ENCODE measurements at regions not wholly inside any gene's neighbourhood (a gene's known extent, or its start where the extent isn't known, plus 50 kb on each side); places are given as distances from the start of the nearest gene placed in this dataset.

DNA sequence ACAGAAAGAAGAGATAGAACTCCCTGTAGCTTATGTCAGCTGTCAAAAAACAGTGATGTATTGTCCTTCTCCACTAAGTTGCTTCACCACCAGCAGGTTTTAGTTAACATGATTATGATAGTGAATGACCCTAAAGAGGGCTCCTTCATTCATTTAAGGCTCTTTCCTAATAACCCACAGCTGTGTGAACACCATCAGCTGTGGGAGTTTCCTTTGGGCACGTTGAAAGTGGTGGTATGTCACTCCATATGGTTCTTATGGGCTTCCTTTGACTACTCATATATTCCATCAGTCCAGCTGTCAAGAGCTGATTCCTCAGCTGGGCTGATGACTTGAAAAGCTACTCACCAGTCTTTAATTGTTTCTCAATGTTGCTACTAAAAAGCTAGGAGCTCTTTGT, 210.3 kb downstream of the UBE2E3 start:
- DNase-seq = no peak

DNA sequence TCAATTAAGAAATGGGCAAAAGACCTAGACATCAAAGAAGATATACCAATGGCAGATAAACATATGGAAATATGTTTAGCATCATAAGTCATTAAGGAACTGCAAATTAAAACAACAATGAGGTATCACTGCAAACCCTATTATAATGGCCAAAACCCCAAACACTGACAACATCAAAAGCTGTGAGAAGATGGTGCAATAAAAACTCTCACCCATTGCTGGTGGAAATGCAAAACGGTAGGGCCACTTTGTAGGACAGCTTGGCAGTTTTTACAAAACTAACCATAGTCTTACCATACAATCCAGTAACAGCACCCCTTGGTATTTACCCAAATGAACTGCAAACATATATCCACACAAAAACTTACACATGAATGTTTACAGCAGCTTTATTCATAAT, 213.1 kb downstream of the UBE2E3 start:
- DNase-seq = no peak

DNA sequence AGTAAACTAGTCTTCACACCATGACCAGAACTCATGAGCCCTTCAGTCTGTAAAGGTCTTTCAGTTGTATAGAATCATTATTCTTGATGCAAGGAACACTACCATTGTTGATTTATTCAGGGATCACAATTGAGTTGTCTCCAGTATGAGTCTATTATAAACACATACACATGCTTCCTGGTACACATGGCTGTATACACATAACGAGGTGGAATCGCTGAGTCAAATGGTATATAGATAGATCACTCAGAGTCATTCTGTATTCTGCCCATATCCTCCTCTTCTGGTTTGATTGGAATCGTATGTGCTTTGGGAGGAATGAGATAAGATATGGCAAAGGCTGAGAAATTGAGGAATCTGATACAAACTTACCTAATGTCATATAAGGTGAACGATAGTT, 216.0 kb downstream of the UBE2E3 start:
- DNase-seq = no peak

DNA sequence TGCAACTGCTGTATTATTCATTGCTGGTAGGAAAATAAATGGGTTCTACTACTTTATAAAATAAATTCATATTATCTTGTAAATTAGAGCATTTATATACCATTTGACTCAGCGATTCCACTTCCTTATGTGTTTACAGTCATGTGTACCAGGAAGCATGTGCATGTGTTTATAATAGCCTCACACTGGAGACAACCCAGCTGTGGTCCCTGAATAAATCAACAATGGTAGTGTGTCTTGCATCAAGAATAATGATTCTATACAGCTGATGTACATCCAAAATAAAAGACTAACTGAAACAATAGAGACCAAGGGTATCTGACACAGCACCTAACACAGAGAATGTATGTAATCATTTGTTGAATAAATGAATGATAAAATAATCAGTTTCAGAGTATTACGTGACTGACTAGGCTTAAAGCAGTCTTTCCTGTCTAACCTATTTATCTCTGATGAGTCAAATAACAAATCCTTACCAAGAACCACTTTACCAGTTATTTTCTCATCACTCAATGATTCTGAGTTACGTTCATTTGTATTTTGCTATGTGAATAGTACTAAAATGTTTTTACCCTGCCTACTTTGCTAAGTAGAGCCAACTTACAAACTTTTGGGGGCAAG, 216.8 kb downstream of the UBE2E3 start:
- DNase-seq = no peak

DNA sequence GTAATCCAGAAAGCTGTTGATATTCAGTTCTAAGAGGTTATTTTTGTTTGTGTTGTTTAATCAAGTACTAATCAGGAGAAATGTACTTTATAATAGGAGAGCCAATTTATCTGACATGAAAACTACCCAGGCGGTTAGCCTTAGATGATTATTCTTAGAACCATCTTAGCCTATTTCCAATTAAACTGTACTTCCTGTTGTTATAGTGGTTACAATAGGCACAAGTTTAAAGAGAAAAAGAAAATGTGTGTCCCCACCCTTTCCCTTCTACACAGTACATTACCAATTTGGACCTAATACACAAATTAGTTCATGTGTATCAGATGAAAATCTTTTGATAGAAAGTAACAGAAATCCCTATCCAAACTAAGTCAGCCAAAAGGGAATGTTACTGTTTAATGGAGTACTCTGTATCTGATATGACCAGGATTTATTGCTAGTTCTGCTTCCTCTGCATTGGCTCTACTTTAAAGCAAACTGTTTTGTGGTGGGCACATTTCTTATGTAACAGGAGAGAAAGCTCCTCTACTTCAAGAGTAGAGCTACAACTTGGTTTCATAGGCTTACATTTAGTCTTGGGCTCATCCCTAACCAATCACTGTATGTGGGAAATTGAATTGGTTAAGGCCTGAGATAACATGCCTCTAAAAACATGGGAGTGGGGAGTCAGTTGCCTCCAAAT, 217.9 kb downstream of the UBE2E3 start:
- DNase-seq = no peak

DNA sequence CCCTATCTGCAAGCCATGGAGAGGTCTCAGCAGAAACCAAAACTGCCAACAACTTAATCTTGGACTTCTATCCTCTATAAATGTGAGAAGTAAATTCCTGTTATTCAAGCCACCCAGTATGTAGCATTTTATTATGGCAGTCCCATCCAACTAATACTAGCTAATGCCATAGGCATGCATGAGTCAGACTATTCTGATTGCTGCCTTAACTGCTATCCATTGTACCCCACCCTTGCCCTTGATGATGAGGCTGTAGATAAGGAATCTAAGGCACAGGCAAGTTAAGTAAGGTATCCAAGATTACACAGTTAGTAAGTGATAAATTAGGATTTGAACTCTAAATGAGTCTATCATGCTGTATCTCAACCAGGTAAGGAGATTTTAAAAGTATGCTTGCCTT, 223.0 kb downstream of the UBE2E3 start:
- DNase-seq = no peak

DNA sequence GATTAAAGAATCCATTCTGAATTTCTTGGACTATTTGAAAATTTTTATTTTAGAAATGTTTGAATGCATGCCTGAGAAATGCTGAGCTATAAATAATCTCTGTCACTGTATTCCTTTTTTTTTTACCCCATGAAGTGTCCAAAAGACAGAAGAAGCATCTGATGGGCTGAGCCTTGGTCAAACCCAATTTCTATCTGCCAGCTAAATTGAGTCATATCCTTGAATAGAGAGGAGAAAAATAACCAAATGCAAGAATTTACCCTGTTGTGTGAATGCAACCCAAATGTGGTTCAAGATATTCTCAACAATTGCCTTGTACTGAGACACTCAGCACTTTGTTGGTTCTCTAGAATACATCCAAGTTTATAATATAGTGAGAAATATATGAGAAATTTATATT, 223.5 kb downstream of the UBE2E3 start:
- no peak for DNase-seq

DNA sequence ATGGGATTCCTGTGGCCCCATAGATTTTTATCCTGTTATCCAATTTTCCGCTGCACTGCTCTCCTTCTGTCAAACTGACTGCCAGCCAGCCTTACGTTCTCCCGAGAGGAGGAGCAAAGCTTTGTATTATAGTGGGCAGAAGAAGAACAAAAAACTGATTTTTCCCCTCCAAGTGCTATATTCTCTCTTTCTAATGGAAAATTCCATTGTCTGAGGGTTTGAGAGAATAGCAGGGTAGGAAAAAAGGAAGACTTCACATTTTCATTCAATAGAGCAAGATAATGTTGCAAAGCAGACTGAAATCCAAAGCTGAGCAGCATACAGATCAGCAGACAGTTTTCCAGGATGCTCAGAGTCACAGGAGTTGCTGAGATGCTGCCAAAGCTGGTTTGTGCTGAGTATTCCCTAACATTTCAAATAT, 238.0 kb downstream of the UBE2E3 start:
- DNase-seq = no peak

DNA sequence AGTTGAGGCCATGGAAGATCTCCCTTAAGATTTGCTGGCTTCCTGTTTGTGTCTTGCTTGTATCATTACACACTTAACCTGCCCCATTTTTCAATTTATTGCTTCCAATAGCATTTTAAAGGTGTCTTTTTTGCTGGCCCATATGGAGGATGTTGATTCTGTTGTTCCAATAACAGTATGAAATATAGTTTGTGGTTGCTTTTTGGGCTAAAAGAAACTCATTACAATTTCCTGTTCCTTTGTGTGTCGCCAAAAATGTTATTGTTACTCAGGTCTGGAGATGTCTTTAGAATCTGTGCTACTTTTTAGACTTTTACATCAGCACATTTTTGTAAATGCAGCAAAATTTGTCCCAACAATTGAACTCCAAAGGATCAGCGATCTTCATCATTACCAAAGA, 234.0 kb upstream of the ITGA4 start:
- DNase-seq = no peak

DNA sequence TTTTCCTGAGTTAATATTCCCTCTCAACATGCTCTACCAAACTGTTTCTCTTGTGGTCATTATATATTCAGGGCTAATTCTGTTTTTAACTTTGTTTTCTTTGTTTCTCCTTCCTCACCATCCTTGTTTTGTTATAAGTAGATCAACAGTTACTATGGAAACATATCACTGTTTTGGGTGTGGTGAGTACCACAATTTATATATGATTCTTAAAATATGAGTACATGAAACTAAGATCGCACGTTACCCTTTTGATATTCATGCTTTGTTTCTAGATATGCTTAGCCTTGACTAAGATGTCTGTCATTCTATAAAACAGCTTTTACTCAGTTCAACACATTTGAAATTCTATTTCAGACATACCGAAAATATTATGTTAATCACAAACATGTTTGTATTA, 232.3 kb upstream of the ITGA4 start:
- no peak for DNase-seq

DNA sequence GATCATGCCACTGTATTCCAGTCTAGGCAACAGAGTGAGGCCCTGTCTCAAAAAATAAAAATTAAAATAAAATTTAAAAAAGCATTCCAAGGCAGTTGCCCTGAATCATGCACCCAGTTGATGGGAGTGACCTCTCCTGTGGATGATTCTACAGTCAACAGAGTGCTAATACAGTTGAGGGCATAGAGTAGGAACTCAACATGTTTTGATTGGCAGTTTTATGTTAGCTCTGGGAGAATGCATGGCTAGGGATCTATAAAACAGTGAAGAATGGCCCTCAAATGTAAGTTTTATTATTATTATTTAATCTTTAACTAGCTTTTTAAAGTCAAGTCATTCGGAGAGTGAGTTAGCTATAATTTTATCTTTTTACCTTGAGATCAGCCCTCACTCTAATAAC, 228.5 kb upstream of the ITGA4 start:
- no peak for DNase-seq

DNA sequence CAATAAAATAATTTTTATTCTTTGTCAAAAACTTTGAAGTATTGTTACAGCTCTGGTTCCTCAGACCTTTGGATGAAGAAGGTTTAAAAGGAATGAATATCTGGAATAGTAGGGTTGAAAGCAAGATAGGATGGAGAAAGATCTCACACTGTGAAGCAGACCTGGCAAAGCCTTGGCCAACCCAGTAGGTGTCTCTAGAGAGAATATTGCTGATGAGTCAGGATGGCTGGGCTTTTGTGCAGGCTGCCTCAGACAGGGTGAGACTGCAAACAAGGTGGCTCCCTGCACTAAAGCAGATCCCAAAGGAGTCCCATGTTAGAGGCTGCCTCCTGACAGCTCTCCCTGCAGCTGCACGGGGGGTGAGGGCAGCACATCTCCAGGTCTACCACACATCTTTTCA, 226.0 kb upstream of the ITGA4 start:
- no peak for DNase-seq

DNA sequence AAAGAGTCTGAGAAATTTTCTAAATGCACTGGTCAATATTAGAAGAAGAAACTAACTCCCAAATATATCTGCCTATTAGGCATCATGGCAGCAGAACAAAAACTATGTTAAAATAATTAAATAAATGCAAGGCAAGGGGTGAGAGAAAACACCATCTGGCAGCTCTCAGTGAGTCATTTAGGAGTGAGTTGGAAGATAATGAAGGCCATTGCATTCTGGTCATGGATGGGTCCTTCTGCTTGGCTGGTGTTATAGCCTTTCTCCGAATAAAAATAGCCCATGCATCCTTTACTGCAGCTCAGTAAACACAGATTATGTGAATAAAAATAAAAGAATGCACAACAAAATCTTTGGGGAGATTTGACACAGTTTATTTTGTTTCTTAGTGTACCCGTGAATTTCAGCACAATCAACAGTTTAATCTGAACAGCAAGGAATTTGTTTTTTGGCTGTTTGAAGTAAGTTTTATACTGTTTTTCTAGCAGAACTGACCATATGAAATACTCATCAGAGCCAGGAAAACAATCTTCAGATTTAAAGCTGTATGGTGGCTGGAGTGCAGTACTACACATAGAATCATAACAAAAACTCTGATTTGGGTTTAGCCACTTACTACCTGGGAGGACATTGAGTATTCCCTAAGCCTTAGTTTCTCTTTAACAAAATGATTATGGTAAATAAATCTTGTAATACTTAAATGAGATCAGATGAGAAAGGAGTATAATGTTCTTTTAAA, 225.1 kb upstream of the ITGA4 start:
- DNase-seq = no peak

DNA sequence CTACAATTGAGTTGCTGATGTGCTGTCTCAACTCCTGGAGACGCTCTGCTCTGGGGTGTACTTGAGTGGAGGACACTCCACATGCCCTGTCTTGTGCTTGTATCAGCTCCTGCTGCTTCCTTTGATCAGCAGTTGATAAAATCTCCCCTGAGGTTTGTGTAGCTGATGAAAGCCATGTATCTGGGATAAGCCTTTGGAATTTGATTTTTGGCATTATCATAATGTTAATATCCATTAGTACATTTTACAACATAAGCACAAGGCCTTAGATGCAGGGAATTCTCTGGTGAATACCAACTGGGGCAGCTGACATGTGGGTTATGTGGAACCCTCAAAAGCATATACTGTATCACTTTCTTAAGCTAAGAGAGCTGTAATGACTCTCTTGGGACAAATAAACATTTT, 222.7 kb upstream of the ITGA4 start:
- DNase-seq = no peak

DNA sequence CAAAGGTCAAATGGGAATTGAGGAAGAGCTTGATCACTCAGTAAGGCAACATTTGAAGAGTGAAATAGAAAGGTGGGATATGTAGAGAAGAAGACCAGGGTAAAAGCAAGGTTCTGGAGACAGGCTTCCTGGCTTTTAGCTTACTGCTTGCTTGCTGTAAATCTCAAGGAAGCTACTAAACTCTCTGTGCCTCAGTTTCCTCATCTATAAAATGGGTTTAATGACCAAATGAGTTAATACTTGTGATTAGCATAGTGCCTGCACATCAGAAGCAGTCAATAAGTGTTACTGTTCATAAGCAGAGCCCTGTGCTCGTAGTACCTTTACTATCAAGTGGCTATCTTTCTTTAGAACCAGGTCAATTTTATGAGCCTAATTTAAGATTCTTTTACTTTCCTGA, 222.2 kb upstream of the ITGA4 start:
- DNase-seq = no peak

DNA sequence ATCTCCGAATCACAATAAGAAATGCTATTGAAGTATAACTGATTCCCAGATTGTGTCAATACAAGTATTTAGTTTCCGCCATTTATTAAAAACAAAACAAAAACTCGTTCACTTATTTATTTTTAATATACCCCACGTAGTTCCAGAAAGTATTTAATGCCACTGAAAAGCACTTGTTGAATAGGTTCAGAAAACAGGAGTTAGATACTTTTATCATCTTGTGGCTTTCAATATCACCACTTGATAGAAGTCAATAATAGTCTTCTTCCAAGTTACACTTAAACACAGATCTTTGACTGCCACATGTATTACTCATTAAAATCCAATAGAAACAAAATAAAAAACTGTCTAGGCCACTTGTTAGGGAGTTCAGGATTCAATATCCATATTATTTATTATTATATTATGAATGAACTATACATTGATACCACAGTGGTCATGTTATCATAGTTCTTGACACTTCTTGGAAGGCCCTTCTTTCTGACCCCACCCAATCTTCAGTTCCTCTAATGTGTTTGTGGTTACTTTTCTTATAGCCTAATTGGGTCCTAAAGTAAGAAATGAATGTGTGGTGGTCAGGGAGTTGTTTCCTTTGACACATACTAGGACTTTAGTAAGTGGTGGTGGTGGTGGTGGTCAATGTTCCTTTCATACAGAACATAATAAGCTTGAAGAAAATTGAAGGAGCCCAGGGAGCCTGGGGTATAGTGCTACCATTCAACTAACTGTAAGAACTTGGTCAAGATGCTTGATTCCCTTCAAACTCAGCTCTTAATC, 221.3 kb upstream of the ITGA4 start:
- DNase-seq = no peak

DNA sequence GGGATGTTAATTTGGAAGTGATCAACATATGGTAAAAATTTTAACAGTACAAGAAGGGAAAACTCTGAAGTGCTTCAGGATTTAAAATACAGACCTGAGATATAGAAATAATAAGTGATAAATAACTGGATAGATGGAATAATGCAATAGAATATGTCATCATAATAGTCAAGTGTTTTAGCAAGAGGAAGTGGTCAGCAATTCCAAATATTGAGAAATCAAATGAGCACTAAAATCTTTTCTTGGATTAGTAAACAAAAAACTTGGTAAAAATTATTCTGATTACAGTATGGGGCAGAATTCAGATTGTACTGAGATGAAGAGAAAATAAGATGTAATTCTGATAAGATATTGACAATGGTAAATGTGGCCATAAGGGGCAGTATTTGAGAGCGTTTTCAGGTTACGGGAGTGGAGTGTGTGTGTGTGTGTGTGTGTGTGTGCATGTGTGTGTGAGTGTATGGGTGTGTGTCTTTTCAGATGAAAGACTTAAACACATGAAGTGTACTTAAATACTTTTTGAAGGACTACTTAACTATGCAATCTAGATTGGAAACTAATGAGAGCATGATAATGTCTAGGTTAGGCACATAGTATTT, 217.9 kb upstream of the ITGA4 start:
- no peak for DNase-seq

DNA sequence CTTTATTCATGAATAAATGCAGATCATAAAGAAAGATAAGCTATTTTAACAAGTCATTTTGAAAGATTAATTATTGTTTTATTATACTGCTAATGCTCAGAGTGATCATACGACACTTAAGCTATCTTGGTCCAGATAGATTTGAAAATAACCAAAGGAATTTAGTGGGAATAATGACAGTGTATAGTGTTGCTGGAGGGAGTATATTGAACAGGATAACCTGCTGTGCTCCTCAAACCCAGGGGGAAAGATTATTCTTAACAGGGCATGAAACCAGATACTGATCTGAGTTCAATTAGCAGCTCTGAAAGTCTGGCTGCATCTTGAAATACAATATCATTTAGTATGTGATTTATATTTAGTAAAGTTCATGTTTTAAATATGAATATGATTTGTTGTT, 216.3 kb upstream of the ITGA4 start:
- DNase-seq = no peak

DNA sequence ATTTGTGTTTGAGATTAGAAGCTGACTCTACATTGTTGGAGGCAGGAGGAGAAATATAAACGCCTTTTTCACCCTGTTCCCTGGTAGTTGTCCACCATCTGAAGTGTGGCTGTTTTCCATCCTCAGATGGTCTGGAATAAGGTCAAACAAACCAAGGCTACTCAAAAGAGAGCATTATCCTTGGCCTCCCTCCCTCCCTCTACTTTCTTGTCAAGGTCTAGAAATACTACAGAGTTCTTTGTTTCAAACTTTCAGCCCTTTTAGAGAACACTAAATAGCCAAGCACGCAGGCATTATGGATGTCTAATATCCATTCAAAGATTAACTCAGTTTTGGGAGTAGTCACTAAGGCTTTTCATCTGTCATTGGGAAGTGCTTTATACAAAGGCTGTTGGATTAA, 215.8 kb upstream of the ITGA4 start:
- DNase-seq = no peak

DNA sequence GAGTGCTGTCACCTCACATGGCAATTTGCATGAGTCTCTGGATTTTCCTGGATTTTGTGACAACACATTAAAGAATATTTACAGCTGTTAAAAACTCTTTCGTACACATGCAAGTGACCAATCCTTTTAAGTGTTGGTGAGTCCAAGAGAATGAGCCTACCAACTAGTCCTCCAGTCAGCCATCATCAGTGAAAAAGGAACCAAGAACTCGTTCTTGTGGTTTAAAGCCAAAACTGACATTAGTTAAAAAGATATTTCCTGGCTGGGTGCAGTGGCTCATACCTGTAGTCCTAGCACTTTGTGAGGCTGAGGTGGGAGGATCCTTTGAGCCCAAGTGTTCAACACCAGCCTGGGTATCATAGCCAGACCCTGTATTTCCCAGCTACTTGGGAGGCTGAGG, 215.4 kb upstream of the ITGA4 start:
- no peak for DNase-seq

DNA sequence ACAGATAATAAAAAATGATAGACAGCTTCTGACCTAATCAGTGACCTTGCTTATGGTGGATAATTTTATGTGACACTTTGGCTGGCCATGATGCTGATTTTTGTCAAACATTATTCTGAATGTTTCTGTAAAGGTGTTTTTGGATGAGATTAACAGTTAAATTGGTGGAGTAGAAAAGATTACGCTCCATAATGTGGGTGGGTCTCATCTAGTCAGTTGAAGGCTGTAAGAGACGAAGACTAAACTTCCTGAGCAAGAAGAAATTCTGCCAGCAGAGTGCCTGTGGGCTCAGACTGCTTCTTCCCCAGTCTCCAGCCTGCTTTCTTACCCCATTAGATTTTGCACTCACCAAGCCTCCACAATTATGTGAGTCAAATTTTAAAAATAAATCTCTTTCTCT, 214.9 kb upstream of the ITGA4 start:
- no peak for DNase-seq

DNA sequence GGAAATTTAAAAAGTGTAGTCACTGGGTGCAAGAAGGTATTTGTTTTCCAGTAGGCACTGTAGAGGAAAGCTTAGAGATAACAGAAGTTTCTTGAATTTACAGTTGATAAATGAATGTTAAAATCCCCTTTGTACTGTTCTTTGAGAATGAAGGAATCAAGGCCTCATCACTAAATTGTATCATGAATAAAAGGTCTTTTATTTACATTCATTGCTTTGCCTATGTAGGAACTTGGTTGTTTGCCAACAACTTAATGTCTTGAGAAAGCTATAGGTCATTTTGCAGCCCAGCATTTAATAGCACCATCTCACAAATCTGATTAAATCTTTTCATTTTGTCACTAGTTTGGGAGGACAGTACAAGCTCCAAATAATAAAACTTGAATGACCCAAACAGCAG, 213.9 kb upstream of the ITGA4 start:
- no peak for DNase-seq

DNA sequence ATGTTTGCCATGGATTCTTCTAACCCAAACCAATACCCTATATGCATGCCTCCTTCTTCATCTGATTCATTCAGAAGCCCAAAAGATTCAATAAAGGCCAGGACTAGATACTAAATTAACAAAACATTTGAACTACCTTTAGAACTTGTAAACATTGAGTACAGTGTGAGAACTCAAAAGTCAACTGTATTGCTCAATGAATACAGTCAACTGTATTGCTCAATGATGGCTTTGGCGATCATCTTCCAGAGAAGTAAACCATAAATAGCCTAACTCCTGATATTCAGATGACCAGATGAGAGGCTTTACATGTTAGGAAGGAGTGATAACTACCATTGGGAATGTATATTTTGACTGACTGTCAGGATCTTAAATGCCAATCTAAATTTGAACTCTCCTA, 206.5 kb upstream of the ITGA4 start:
- DNase-seq = no peak
